ENCODE measurements at regions not wholly inside any gene's neighbourhood (a gene's known extent, or its start where the extent isn't known, plus 50 kb on each side); places are given as distances from the start of the nearest gene placed in this dataset.

DNA sequence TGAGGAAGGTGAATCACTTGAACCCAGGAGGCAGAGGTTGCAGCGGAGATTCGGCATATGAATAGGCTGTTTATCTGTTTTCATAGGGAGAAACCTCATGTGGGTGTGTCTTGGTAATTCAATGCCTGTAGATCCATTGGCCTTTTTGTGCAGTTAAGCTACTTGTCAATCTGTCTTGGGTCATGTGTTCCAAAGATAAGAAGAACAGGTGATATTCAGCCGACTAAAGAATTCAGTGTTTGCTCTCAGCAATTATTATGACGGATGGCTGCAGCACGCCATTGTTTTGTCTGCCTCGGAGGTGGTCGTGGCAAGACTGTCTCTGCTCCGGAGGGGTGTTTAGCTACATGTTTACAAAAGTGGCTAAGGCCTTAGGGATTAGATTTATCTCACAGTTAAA lies 573.0 kb upstream of the PCDH9 start:
- no peak for TF ChIP-seq POLR2A (IDR thresholded peaks at IDR 0.05)
- TF ChIP-seq, protein P1, sequence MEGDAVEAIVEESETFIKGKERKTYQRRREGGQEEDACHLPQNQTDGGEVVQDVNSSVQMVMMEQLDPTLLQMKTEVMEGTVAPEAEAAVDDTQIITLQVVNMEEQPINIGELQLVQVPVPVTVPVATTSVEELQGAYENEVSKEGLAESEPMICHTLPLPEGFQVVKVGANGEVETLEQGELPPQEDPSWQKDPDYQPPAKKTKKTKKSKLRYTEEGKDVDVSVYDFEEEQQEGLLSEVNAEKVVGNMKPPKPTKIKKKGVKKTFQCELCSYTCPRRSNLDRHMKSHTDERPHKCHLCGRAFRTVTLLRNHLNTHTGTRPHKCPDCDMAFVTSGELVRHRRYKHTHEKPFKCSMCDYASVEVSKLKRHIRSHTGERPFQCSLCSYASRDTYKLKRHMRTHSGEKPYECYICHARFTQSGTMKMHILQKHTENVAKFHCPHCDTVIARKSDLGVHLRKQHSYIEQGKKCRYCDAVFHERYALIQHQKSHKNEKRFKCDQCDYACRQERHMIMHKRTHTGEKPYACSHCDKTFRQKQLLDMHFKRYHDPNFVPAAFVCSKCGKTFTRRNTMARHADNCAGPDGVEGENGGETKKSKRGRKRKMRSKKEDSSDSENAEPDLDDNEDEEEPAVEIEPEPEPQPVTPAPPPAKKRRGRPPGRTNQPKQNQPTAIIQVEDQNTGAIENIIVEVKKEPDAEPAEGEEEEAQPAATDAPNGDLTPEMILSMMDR (IDR thresholded peaks at IDR 0.05), result no peak
